Fibroblast of skin of right biceps (primary cell): ENCODE measurements at regions not wholly inside any gene's neighbourhood (a gene's known extent, or its start where the extent isn't known, plus 50 kb on each side); places are given as distances from the start of the nearest gene placed in this dataset.

Source experiments
- DNase-seq: peaks from one replicate; pipeline ENCODE4 v3.0.0-alpha.2; 2013

- DNase-seq, result no peak
These were observed 406.5 kb upstream of the SHH start for GRCh38 chr7:156218544-156219306.

- DNase-seq, result no peak
These were observed 405.5 kb upstream of the SHH start for GRCh38 chr7:156217803-156218202.

- DNase-seq, result no peak
These were observed 396.8 kb upstream of the SHH start for GRCh38 chr7:156209087-156209486.

- no peak for DNase-seq
These were observed 395.0 kb upstream of the SHH start for GRCh38 chr7:156207306-156207705.

- no peak for DNase-seq
These were observed 393.9 kb upstream of the SHH start for GRCh38 chr7:156206174-156206573.

GRCh38 chr7:156204820-156205219 is 392.6 kb upstream of the SHH start:
- no peak for DNase-seq

- DNase-seq, result no peak
These were observed 391.7 kb upstream of the SHH start for GRCh38 chr7:156203923-156204322.

- DNase-seq, result no peak
These were observed 386.0 kb upstream of the SHH start for GRCh38 chr7:156198277-156198676.

- DNase-seq, result no peak
These were observed 384.4 kb upstream of the SHH start for GRCh38 chr7:156196649-156197048.

GRCh38 chr7:156195276-156195675 is 383.0 kb upstream of the SHH start:
- DNase-seq, result no peak

- DNase-seq, result no peak
These were observed 382.6 kb upstream of the SHH start for GRCh38 chr7:156194813-156195212.

- DNase-seq, result no peak
These were observed 380.7 kb upstream of the SHH start for GRCh38 chr7:156192921-156193320.

GRCh38 chr7:156191090-156191489 is 378.8 kb upstream of the SHH start:
- no peak for DNase-seq

- DNase-seq, result no peak
These were observed 372.8 kb upstream of the SHH start for GRCh38 chr7:156185076-156185475.

GRCh38 chr7:156184164-156184563 is 371.9 kb upstream of the SHH start:
- no peak for DNase-seq

- DNase-seq, result no peak
These were observed 368.4 kb upstream of the SHH start for GRCh38 chr7:156180451-156181229.

- no peak for DNase-seq
These were observed 367.7 kb upstream of the SHH start for GRCh38 chr7:156179872-156180390.

- no peak for DNase-seq
These were observed 366.6 kb upstream of the SHH start for GRCh38 chr7:156178857-156179256.

- DNase-seq, result no peak
These were observed 366.0 kb upstream of the SHH start for GRCh38 chr7:156178214-156178613.

GRCh38 chr7:156177422-156178055 is 365.3 kb upstream of the SHH start:
- DNase-seq, result no peak

- DNase-seq, result no peak
These were observed 363.8 kb upstream of the SHH start for GRCh38 chr7:156176039-156176438.

GRCh38 chr7:156175003-156175402 is 362.7 kb upstream of the SHH start:
- no peak for DNase-seq

- no peak for DNase-seq
These were observed 362.2 kb upstream of the SHH start for GRCh38 chr7:156174428-156174827.
